Mucosa of rectum (tissue), 2 donors: ENCODE measurements at regions not wholly inside any gene's neighbourhood (a gene's known extent, or its start where the extent isn't known, plus 50 kb on each side); places are given as distances from the start of the nearest gene placed in this dataset.

Source experiments
- H3K27ac ChIP-seq, 2 donors: one replicate each; pipeline ENCODE4 v1.7.0; 2013; ENCODE audit warnings: inconsistent platforms in 2 of 2, low read depth in 2 of 2, low read length in 2 of 2
- H3K27me3 ChIP-seq, 2 donors: one replicate each; pipeline ENCODE4 v1.7.0; 2013; ENCODE audit warnings: low read length in 2 of 2; ENCODE audit not compliant: control insufficient read depth in 2 of 2, insufficient read depth in 2 of 2
- H3K36me3 ChIP-seq, 2 donors: one replicate each; pipeline ENCODE4 v1.7.0; 2013; ENCODE audit warnings: low read length in 2 of 2; ENCODE audit not compliant: control insufficient read depth in 2 of 2, insufficient read depth in 2 of 2
- H3K4me1 ChIP-seq, 2 donors: one replicate each; pipeline ENCODE4 v1.7.0; 2013; ENCODE audit warnings: low read length in 2 of 2, mild to moderate bottlenecking in 1 of 2; ENCODE audit not compliant: control insufficient read depth in 2 of 2, insufficient read depth in 2 of 2
- H3K4me3 ChIP-seq, 2 donors: one replicate each; pipeline ENCODE4 v1.7.0; 2013; ENCODE audit warnings: low read length in 2 of 2
- H3K9ac ChIP-seq, 2 donors: one replicate each; pipeline ENCODE4 v1.7.0; 2013; ENCODE audit warnings: low read length in 2 of 2, low read depth in 1 of 2, mild to moderate bottlenecking in 1 of 2
- H3K9me3 ChIP-seq, 2 donors: one replicate each; pipeline ENCODE4 v1.7.0; 2013; ENCODE audit warnings: low read length in 2 of 2; ENCODE audit not compliant: control insufficient read depth in 2 of 2
- donor health status: healthy.
- donor health status: Normal muscosa, but diverticular disease.

DNA sequence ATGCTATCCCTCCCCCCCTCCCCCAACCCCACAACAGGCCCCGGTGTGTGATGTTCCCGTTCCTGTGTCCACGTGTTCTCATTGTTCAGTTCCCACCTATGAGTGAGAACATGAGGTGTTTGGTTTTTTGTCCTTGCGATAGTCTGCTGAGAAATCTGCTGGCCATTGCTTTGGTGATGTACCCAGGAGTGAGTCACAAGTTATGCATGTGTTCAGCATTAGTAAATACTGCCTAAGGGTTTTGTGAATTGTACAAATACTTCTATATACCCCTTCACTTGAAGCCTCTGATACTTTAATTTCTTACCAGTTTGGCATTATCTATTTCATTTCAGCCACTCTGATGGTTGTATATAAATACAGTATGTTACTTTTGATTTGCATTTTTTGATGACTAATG is 711.3 kb upstream of the GJE1 start:
- Histone ChIP-seq H3K27me3 (no peaks in the 10 kb centered on the region), H3K4me1 (no peaks in the 10 kb centered on the region), H3K4me3 (no peak overlapping the region), H3K9ac (no peak overlapping the region), H3K27ac (no peak overlapping the region), H3K9me3 (no peaks in the 10 kb centered on the region), H3K36me3 (no peaks in the 10 kb centered on the region)

DNA sequence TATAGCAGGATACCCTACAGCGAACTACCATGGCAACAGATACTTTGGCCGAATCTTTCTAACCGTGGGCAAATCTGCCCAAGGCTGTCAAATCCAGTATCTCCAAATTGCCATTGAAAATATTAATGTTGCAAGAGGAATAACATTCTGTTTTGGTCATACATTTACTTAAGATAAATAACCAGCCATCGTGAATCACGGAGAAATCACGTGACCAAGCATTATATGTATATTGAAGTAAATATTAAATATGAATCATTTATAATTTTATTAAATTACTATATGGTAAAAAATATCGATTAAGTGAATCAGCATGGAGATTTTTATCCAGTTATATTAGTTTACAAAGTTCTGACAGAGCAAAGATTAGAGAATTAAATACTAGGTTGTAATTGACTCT is 714.6 kb upstream of the GJE1 start:
- no peaks in the 10 kb centered on the region for H3K27me3 ChIP-seq
- H3K36me3 ChIP-seq: no peaks in the 10 kb centered on the region
- H3K9ac ChIP-seq: no peak overlapping the region
- no peaks in the 10 kb centered on the region for H3K9me3 ChIP-seq
- no peak overlapping the region for H3K27ac ChIP-seq
- H3K4me3 ChIP-seq: no peak overlapping the region
- no peaks in the 10 kb centered on the region for H3K4me1 ChIP-seq

DNA sequence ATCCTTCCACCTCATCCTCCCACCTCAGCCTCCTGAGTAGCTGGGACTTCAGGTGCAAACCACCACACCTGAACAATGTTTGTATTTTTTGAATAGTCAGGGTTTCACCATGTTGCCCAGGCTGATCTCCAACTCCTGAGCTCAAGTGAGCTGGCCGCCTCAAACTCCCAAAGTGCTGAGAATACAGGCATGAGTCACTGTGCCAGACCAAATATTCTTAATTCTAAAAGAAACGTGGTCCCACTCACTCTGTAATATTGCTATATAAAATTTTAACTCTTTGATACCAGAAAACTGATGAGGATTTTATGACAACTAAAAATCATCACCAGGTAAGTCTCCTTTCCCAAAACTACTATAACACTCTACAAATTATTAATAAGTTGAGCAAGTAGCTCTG is 716.8 kb upstream of the GJE1 start:
- no peaks in the 10 kb centered on the region for H3K36me3 ChIP-seq
- no peaks in the 10 kb centered on the region for H3K9me3 ChIP-seq
- H3K4me1 ChIP-seq: no peaks in the 10 kb centered on the region
- no peak overlapping the region for H3K4me3 ChIP-seq
- no peak overlapping the region for H3K9ac ChIP-seq
- no peak overlapping the region for H3K27ac ChIP-seq
- no peaks in the 10 kb centered on the region for H3K27me3 ChIP-seq

DNA sequence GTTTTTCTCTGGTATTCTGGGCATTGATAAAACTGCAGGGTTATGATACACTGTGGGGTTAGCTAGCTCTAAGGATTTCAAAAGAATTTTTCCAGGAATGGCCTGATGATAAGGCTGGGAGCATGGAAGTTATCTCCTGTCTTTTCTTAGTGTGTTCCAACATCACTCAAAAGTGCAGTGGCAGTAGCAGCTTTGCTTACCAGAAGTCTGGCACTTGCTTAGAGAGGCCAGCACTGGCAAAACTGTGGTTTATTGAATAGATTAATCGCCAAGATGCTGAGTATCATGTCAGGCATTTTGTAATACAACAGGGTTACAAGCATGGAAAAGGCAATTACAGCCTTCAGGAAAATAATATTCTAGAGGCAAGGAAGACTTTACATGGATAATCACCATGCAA is 719.5 kb upstream of the GJE1 start:
- Histone ChIP-seq H3K4me1 (no peaks in the 10 kb centered on the region), H3K9me3 (peaks cover 0 to 4% of the 10 kb centered on the region in 2 donors)

DNA sequence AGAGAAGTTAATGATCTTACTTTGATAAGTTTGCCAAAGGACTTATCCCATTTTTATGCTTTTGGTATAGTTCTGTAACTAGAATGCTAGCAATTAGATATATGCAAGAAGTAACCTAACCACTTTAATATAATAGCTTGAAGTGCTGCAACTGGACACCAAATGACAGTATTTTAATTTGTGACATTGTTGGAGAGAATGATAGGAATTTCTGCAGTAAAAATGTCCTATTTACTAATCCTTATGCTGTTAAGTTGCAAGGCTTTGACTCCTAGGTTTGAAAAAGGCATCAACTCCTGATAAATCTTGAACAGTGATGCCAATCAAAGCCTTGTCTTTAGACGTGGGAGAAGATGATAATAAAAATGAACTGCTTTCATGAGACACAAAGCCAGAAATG is 726.0 kb upstream of the GJE1 start:
- H3K36me3 ChIP-seq: no peaks in the 10 kb centered on the region

More for the DNA sequence above, 719.5 kb upstream of the GJE1 start:
- H3K36me3 ChIP-seq: no peaks in the 10 kb centered on the region
- no peak overlapping the region for H3K4me3 ChIP-seq
- no peak overlapping the region for H3K9ac ChIP-seq
- H3K27me3 ChIP-seq: no peaks in the 10 kb centered on the region
- H3K27ac ChIP-seq: no peak overlapping the region

DNA sequence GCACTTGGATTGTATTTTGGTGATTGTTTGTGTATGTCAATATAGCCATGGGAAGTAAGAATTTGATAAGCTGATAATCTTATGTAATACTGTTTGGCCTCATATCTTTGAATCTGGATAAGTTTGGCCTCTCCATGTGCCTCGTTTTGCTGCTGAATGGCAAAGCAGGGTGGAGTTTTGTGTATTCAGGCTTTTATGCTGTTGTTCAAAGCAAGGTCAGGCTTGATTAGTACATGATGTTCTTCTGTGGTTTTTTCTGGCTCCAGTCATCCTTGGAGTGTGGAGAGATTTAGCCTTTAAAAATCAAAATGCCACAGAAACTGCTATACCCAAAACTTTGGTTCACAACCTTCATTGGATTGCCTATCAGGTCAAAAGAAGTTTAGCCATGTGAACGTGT is 728.9 kb upstream of the GJE1 start:
- Histone ChIP-seq H3K27ac (no peak overlapping the region), H3K27me3 (no peaks in the 10 kb centered on the region), H3K4me3 (no peak overlapping the region), H3K9me3 (peaks cover 0 to 3% of the 10 kb centered on the region in 2 donors), H3K9ac (no peak overlapping the region), H3K36me3 (no peaks in the 10 kb centered on the region), H3K4me1 (no peaks in the 10 kb centered on the region)

More for the DNA sequence above, 726.0 kb upstream of the GJE1 start:
- Histone ChIP-seq H3K9me3 (peaks cover 0 to 6% of the 10 kb centered on the region in 2 donors), H3K9ac (no peak overlapping the region), H3K4me1 (no peaks in the 10 kb centered on the region), H3K4me3 (no peak overlapping the region), H3K27ac (no peak overlapping the region), H3K27me3 (no peaks in the 10 kb centered on the region)

DNA sequence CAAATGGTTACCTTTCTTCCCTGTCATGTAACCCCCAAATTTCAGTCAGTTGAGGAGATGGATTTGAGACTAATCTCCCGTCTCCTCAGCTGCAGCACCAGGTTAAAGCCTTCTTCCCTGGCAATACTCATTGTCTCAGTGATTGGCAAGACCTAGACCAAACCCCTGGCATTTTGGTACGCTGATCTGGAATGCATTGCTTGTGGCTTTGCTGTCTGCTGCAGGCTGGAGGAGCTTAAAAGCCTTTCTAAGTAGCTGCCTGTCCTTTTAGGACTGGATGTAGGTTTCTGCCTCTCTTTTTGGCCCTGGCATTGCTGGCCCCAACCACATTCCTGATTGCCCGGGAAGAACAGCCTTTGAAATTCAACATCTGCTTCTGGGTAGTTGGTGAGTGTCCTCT is 729.6 kb upstream of the GJE1 start:
- Histone ChIP-seq H3K9ac (no peak overlapping the region), H3K27ac (no peak overlapping the region), H3K4me1 (no peaks in the 10 kb centered on the region)

DNA sequence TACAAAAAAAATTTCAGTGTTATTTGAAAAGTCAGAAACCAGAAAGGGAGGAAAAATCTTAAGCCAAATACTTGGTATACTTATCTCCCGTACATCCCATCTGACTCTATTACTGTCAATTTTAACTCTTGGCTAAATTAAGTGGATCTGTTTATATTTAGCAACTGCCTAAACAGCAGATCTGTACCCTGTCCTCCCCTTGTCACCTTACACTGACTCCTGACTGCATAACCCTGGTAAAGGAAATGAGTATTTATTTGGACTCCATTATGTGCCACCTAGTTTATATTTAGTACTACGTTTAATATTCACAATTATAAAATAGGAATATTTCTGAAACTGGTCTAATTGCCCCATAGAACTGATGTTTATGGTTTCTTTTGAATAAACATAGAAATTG is 730.2 kb upstream of the GJE1 start:
- no peaks in the 10 kb centered on the region for H3K27me3 ChIP-seq
- no peaks in the 10 kb centered on the region for H3K4me1 ChIP-seq
- no peaks in the 10 kb centered on the region for H3K36me3 ChIP-seq
- no peaks in the 10 kb centered on the region for H3K9me3 ChIP-seq
- no peak overlapping the region for H3K9ac ChIP-seq
- H3K27ac ChIP-seq: no peak overlapping the region
- H3K4me3 ChIP-seq: no peak overlapping the region

More for the DNA sequence above, 729.6 kb upstream of the GJE1 start:
- Histone ChIP-seq H3K36me3 (no peaks in the 10 kb centered on the region), H3K27me3 (no peaks in the 10 kb centered on the region), H3K9me3 (peaks cover 0 to under 1% of the 10 kb centered on the region in 2 donors), H3K4me3 (no peak overlapping the region)

DNA sequence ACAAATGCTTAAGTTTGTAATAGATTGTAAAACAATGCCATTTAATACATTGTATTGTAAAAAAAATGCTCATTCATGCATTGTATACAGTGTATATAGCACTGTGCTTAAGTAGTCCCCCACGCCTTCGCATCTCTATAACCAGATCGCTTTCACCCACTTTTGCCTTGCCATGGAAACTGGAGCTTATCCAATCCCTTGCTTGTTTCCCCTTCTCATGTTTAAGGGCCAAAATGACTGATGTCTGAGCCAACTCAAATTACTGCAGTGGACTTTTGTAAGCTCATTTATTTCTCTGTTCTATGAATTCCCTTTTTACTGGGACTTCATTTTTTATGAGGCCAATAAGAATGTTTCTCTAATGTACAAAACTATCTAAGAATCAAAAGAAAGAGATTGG is 730.9 kb upstream of the GJE1 start:
- H3K4me1 ChIP-seq: no peaks in the 10 kb centered on the region
- no peak overlapping the region for H3K9ac ChIP-seq
- no peaks in the 10 kb centered on the region for H3K27me3 ChIP-seq
- no peaks in the 10 kb centered on the region for H3K36me3 ChIP-seq
- H3K27ac ChIP-seq: no peak overlapping the region
- no peaks in the 10 kb centered on the region for H3K9me3 ChIP-seq
- H3K4me3 ChIP-seq: no peak overlapping the region

DNA sequence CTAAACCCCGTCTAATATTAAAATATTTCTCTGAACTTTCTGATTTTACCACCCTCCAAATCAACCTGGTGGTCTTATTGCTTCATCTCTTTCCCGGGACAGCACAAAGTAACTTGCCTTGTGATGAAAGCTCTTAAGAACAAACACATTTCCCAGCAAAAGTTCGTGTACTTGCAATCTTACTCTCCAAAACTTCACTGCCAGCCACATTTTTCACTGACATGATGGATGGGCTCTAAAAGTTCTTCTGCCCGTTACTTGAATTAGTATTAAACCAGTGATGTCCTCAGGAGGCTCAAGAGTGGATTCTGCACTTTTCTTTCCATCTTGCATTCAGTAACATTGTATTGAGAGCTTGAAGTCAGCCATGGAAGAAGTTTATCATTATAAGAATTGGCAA is 731.6 kb upstream of the GJE1 start:
- Histone ChIP-seq H3K27ac (no peak overlapping the region), H3K4me3 (no peak overlapping the region), H3K36me3 (no peaks in the 10 kb centered on the region), H3K9me3 (no peaks in the 10 kb centered on the region), H3K9ac (no peak overlapping the region), H3K27me3 (no peaks in the 10 kb centered on the region), H3K4me1 (no peaks in the 10 kb centered on the region)

DNA sequence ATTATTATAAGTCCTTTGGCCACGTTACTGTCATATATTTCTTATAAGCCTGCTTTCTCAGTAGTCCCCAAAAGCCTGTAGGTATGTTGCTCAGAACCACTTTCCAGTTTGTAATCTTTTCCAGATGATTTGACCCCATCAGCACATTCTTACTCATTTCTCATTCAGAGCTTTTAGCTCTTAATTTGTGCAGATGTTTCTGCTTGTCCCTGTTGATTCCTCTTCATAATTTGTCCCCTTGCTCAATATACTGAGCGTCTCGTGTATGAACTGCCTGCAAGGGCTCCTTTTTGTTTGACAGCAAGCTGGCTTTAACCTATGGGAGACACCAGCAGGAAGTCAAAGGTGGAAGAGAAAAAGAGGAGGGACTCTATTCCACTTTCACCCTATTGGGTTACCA is 733.8 kb upstream of the GJE1 start:
- H3K36me3 ChIP-seq: no peaks in the 10 kb centered on the region
- H3K9me3 ChIP-seq: no peaks in the 10 kb centered on the region
- no peaks in the 10 kb centered on the region for H3K27me3 ChIP-seq
- no peak overlapping the region for H3K27ac ChIP-seq
- H3K9ac ChIP-seq: no peak overlapping the region
- H3K4me1 ChIP-seq: no peaks in the 10 kb centered on the region
- H3K4me3 ChIP-seq: no peak overlapping the region
